GM18868 (cell line): ENCODE measurements at regions not wholly inside any gene's neighbourhood (a gene's known extent, or its start where the extent isn't known, plus 50 kb on each side); places are given as distances from the start of the nearest gene placed in this dataset.

Source experiments
- ATAC-seq: cut with Tn5 transposase; IDR thresholded peaks from one replicate; pipeline ENCODE4 v1.9.1; 2021; ENCODE audit warnings: mild to moderate bottlenecking, moderate library complexity; ENCODE audit not compliant: unreplicated experiment

DNA sequence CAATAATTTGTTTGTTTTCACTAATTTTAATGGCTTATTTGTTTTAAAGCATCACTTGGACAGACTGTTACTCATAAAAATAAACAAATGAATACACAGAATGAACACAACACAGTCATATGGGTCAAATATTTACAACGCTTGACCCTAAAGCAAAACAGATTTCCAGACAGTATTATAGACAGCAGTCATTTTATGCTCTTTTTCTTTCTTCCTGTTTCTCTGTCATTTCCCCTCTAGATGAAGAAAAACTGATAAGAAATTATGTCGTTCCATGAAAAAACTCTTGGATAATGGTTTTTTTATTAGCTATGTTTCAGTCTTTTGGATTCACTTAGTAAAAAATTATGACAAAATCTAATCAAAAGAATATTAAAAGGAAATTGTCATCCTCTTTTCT is 297.3 kb upstream of the NEGR1 start:
- ATAC-seq: no peak

DNA sequence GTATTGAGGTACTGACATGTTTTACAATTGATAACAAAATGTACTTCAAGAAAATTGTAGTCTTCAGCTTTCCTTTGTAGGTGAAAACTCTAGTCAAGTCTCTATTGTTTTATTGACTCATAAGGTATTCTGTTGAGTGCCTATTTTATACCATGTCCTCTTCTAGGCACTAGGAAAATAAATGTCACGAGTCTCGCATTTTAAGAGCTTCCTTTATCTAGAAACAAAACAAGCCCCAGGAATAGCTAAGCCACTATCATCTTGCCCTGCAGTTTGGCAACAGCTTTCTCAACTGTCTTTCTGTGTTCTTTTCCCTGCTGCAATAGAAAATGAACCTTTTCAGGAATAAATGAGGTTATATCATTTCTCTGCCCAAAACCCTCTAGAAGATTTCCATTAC is 288.5 kb upstream of the NEGR1 start:
- ATAC-seq: no peak

DNA sequence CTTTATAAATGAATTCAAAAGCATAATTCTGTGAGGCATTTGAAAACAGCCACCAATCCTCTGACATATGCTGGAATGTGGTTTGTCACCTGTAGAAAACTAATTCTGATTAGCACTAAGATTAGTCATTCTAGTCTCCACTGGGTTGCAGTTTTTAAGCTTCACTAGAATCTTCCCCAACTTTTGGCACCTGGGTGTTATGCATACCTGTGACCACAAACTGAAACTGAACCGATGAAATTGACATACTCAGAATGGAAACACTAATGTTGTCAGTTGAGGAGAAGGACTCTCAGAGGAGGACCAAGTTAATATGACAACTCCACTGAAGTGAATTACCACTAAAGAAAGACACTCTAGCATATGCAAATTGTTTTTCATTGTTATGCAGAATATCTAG is 285.8 kb upstream of the NEGR1 start:
- peak; percentile 84 for ATAC-seq

DNA sequence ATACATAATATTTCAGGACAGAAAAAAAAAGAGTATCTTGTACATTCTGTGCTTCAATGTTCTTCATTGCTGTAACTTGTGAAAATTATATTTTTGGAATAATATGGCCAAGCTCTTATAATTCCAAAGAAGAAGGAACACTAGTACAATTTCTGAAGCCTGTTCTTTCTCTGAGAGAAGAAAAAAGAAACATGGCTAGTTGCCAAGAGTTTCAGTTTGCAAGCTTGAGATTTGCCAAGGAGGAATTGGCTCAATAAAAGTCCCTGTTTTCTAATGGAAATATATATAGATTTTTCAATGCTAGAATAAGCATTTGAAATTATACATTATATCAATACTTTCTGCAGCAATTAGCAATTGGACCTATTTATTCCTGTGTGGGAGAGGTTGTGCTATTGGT is 285.2 kb upstream of the NEGR1 start:
- ATAC-seq: no peak

DNA sequence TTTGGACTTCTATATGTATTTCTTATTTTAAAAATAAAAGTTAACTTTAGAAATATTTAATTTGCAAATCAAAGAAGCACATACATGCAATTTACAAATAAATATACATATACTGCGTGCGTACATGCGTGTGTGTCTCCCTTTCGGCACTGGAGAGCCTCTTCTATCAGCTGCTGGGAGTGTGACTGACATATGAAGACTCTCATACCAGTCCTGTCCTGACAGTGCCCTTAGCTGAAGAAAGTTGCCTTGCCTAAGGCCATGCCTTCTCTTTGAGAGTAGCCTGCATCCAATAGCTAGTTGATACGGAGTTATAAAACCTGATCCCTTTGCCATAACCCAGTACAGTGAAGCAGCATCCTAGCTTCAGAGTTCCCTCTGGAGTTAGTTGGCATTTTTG is 282.4 kb upstream of the NEGR1 start:
- ATAC-seq: no peak

DNA sequence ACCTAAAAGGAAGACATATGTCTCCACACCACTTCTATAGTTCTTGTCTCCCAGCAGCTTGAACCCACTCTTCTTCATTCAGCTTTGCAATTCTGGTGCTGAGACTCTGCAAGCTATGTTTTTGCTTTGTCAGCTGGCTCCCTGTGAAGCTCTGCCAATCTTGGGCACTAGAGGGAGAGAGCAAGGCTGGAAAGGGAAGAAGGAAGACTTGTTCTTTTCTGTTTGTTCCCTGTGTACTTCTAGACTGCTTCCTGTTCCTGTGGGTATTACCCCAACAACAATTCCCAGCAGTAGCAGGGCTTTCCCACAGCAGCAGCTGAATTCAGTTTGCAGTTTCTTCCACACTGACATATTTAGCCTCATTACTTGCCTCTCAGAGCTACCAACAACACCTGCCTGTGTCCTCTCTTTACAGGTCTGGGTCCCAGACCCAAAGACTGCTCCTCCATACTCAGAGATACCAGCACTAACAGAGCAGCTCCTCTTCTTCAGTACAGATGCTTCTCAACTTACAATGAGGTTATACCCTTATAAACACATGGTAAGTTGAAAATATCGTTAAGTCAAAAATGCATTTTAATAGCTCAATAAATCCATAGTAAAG is 275.2 kb upstream of the NEGR1 start:
- ATAC-seq: no peak

DNA sequence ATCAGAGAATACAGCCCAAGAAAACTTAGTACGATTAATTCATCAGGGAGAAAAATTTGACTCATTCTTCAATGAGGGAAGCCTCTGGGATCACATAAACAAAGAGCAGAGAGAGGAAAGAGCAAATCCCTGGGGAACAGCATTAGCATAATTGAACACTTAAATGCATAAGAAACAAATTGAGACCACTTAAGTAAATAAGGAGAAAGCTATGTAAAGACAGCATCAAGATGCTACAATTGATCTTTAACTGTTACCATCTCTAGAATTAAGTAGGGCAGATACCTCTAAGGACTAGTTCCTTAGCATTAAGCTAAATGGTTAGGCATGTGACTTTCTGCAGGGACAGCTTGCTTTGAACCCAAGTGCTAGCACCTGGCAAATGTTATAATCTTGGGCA is 265.1 kb upstream of the NEGR1 start:
- no peak for ATAC-seq

DNA sequence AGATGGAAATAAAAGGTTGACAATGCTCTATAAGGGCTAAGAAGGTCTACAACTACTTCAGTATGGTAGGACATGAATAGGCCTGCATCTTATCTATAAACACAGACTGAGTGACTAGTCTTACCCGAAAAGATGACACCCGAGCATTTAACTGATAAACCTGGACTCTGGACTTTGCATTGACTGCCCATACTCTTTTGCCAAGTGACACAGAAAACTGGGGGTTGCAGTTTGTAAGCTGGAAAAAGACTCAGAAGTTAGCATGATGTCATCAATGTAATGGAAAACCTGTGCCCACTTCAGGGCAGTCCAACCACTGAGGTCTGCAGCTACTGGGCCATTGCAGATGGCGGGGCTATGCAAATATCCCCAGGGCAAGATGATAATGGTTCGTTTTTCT is 258.3 kb upstream of the NEGR1 start:
- no peak for ATAC-seq

DNA sequence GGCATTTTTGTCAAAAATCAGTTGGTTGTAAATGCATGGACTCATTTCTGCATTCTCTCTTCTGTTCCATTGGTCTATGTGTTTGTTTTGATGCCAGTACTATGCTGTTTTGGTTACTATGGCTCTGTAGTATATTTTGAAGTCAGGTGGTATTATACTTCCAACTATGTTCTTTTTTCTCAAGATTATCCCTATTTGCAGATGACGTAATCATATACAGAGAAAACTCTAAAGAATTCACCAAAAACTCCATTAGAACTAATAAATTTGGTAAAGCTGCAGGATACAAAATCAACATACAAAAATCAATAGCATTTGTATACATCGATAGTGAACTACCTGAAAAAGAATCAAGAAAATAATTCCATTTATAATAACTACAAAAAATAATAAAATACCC is 253.1 kb upstream of the NEGR1 start:
- ATAC-seq: no peak

DNA sequence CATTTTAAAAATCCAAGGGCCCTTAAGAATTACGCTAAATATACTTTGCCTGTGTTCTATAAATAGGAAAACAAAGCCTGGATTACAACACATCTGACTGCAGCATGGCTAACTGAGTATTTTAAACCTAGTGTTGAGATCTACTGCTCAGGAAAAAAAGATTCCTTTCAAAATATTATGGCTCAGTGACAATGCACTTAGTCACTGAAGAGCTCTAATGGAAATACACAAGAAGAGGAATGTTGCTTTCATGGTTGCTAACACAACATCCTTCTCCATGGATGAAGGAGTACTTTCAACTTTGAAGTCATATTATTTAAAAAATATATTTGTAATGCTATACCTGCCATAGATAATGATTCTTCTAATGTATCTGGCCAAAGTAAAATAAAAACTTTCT is 248.3 kb upstream of the NEGR1 start:
- ATAC-seq: no peak

DNA sequence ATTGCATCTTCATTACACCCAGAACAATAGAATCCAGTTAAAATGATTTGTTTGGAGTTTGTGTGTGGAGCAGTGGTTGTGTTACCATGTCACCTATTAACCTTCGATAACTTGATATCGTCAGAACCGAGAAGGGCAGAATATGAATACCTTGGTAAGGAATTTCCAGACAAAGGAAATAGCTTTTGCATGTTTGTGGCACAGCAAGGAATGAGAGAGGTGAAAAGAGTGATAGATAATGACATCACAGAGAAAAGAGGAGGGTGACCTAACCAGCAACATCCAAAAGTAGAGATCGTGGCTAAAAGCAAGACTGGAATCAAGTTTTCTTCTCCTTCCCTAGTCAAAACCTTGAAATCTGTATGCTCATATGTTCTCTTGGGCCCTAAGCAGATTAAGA is 244.6 kb upstream of the NEGR1 start:
- ATAC-seq: no peak

DNA sequence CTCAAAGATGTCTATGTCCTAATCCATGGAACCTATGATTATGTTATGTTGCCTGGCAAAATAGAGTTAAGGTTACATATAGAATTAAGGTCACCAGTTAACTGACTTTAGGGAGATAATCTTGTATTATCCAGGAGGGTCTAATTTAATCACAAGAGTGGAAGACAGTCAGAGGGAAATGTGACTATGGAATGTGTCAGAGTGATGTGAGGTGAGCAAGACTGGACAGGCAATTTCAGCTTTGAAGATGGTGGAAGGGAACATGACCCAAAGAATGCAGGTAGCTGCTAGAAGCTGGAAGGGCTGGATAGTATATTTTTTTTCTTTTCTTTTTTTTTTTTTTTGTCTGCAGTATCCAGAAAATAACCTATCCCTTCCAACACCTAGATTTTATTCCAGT is 241.7 kb upstream of the NEGR1 start:
- ATAC-seq: no peak

DNA sequence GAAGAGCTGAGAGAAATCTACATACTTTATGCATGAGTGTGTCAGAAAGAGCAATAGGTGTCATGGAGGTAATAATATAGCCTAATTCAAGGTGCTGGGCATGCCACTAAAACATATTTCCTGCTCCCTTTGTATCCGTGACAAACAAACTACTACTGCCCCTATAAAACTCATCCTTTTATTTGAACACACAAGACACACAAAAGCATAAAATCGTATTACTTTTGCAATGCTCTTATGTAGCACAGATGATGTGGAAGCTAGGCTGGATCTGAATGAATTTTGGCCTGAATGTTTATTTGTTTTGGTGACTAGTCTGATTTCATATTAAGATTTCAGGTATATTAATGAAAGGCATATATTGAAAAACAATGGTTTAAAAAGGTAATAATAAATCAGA is 239.3 kb upstream of the NEGR1 start:
- ATAC-seq: no peak

DNA sequence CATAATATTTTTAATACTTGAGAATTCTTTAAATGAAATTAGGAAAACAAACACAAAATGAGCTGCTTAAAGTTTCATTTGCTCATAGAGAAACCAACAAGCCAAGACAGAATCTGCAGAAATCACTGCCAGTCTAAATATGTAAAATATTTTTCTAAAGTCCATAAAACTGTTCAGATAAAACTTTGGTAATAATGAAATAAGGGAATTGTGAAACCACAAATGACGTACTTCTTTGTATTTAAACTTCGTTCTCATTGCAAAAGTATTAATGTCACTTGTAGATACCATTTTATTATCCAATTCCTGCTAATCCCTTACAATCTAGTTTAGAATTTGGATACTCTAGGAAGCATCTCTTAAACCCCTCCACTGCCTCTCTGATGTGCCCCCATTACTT is 234.5 kb upstream of the NEGR1 start:
- no peak for ATAC-seq

DNA sequence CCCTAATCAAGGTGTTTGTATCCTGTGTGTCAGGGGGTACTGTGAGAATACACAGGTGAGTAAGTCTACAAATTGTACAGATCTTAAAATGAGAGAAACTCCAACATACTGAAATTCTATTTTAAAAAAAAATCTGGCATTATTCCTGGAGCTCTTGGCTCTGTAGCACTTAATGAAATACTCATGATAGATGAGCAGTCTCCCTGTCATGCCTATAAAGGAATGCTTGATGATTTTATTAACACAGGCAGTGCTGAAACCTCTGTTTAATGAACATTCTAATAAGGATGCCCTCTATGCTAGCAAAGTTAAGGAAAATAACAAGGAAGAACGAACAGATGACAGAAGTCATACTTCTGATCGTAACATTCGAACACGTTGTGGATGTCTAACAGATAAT is 233.9 kb upstream of the NEGR1 start:
- ATAC-seq: no peak

DNA sequence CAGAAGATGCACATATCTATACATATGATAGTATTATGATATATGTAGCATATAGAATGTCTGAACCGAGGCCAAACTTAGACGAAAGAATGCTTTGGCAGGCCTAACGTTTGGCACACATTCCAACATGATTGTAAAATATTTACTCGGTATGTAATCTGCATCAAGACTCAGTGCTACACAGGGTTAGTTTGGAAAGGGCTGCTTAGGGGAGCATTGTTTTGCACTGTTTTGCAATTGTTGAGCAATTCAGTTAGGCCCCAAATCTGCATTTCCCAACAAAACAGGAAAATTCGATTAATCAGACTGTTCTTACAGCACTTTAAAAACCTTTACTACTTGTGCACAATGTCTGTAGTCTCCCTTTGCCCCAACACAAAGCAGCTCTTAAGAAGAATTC is 216.0 kb upstream of the NEGR1 start:
- ATAC-seq: no peak

DNA sequence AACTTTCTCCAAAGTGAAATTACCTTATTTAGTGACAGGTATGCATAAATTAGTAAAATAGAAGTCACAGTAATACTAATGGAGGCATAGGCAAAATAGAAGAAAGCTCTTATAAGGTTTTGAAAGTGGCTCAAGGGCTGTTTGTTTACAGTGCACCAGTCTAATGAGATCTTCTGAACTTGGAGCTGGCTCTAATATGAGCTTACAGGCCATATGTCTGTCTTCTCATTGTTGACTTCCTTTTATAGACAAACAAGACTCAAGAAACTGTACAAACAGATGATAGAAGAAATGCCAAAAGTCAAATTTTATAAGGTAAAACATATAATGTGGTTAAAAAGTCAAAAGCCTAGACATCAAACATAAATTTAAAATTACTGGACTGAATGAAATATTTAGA is 207.5 kb upstream of the NEGR1 start:
- ATAC-seq: no peak

DNA sequence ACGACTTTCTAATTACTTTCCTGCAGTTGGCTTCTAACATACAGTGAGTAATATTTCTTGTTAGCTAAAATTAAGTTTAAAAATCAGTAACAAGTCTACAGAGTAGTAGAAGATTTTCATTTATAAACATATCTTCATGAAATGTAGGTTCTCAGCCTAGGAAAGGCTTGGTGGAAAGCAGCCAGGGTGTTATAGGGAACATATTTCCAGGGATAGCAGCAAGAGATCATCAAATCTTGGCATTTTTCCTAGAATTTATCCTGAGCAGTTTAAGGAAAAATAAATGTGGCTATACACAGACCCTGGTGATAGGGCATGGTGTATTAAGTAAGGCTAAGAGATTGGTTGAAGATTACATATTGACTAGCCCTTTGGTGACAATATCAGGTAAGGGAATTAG is 203.5 kb upstream of the NEGR1 start:
- ATAC-seq: no peak

DNA sequence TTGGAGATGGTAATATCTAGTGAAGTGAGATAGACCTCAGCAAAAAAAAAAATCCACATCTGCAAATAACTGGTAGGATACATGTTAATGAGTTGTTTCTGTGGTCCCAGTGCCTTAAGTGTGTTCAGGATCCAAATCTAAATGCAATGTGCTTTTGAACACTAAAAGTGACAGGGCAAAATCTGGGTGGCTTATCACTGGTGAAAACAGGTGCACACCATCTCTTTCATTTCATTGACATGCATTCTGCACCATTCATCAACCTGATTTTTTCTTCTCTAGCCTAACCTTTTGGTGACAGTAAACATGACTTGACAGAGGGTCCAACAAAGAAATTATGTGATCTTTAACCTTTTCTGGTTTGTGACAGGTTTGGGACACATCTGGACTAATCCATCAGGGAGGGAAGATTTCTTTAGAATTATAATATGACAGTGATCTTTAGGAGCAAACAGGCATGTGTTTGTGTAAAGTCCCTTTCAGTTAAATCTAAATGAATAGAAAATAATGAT is 201.6 kb upstream of the NEGR1 start:
- no peak for ATAC-seq

DNA sequence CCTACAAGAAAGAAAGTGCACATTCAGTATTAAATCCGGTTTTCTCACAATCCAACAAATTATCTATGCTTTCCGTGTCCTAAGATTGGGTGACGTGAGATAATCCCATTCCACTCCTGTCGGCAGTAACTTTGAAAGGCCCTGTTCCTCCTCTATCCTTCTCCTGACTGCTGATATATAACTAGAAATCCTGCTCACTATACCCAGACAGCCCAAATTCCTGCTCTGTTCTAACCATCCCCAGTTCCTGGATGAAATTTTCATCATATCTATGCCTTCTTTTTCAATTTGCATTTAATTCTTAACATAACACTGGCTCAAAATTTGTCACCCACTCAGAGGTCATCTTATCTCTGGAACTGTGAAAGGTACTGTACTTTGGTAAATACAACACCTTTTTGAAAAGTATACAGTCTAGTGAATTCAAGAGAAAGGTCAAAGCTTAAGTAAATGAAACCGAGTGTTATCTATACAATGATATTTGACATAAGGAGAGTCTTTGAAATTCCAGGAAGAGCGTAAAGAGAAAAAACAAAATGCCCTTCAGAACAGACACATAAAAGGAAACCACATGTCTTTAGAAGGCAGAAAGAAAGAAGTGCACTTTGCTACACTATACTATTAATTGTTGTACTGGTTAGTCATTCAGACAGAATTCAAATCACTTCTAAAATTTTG is 200.5 kb upstream of the NEGR1 start:
- ATAC-seq: no peak

DNA sequence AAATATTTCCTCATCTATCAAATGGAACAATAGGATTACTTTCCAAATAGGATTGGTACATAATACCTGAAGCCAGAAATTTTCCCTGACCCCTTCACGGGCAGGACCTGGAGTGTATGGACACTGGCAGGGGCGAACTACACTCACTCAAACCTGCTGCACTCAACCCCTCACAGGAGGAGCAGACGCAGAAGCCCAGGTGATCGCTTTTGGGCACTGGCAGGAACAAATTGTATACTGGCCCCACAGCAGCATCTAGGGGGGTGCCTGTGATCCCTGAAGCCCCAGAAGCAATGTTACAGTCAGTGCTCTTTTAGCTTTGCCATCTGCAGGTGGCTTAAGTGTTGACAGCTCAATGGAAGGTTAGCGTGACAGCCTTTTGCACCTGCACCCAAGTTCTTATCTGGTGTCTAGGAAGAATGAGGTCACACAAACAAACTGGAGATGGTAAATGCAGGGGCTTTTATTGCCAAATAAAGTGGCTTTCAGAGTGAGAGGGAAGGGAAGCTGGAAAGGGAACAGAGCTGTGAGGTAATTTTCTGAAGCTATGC is 199.2 kb upstream of the NEGR1 start:
- no peak for ATAC-seq

DNA sequence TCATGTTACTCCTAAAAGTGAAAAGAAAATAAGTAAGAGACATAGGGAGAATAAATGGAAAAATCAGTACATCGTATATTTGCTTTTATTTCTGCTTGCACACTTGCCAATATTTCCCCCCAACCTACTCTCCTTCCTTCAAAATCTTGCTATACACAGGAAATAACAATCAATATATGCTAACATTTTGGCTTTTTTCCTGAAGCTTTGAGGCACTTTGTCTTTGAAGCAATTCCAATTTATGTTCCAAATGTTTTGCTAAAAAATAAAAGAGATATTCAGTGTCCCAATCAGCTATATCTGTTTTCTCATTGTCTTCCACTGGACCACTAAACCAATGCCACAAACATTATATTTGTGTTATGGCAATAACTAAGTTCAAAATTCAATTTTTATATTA is 184.0 kb upstream of the NEGR1 start:
- no peak for ATAC-seq
